K562 (cell line): ENCODE measurements at regions not wholly inside any gene's neighbourhood (a gene's known extent, or its start where the extent isn't known, plus 50 kb on each side); places are given as distances from the start of the nearest gene placed in this dataset.

ENCODE experiments used
- ATAC-seq: fragments of 200-7000 bp; cut with Tn5 transposase; 3 replicates; pipeline ENCODE4 v1.9.1; 2020; ENCODE audit warnings: moderate library complexity
- BruUV-seq: library from RNA; stranded (reverse); fragments of 400-500 nt; replicated peaks from 2 replicates; lab custom pipeline; 2021; lab: Mats Ljungman, UMichigan
- CTCF ChIA-PET: fragments of 300-600 bp; formaldehyde crosslinking; extraction: SDS; loops from one replicate; lab custom pipeline; 2021; ENCODE audit warnings: low intra/inter-chr PET ratio; lab: Yijun Ruan, JAX
- POLR2A ChIA-PET: fragments of 300-600, 350-650 bp; sonication (Branson Sonifier 250); formaldehyde crosslinking; extraction: SDS; loops from one replicate; lab custom pipeline; 2021; ENCODE audit warnings: antibody characterized with exemption, inconsistent platforms; lab: Yijun Ruan, JAX
- DNase-seq, 4 experiments: peaks; one replicate each; pipeline versions ENCODE4 v3.0.0 to v3.0.0-alpha.2; 2011 to 2018; ENCODE audit warnings: low spot score in 3 of 4, mixed read lengths in 3 of 4; ENCODE audit errors: extremely low read depth in 1 of 4
- FAIRE-seq: peaks from 2 replicates; lab custom pipeline; 2011; peaks lifted over from hg19 to GRCh38; lab: Jason Lieb, UNC
- H2AFZ ChIP-seq: 2 replicates; pipeline ENCODE4 v1.6.0; 2011; ENCODE audit warnings: low read depth, low read length, control low read depth, inconsistent platforms
- H3K27ac ChIP-seq: fragments of 200-600 bp; 3 replicates; pipeline ENCODE4 v1.8.0; 2011; ENCODE audit warnings: low read depth, mild to moderate bottlenecking, control low read depth, inconsistent platforms, low read length, moderate library complexity, mixed read lengths; ENCODE audit errors: extremely low read depth
- H3K27me3 ChIP-seq, 2 experiments: fragments of 300-600 bp in 1 of 2; 2 replicates in 1 of 2; 3 replicates in 1 of 2; pipeline versions ENCODE4 v1.6.0 to v1.8.0; 2011; ENCODE audit warnings: inconsistent platforms in 2 of 2, low read length in 2 of 2, mild to moderate bottlenecking in 1 of 2, mixed read lengths in 1 of 2, moderate library complexity in 1 of 2; ENCODE audit not compliant: control insufficient read depth in 2 of 2, insufficient read depth in 2 of 2
- H3K36me3 ChIP-seq: fragments of 300-600 bp; 3 replicates; pipeline ENCODE4 v1.8.0; 2011; ENCODE audit warnings: mild to moderate bottlenecking, low read length, inconsistent platforms; ENCODE audit not compliant: control insufficient read depth, insufficient read depth
- H3K4me1 ChIP-seq, 2 experiments: fragments of 200-600 bp in 1 of 2; replicated peaks in 1 of 2; 2 replicates in 1 of 2; 3 replicates in 1 of 2; pipeline versions ENCODE4 v1.5.1 to v1.8.0; 2011; ENCODE audit warnings: inconsistent platforms in 2 of 2, low read length in 2 of 2, mild to moderate bottlenecking in 1 of 2, mixed read lengths in 1 of 2, moderate library complexity in 1 of 2; ENCODE audit not compliant: control insufficient read depth in 2 of 2, insufficient read depth in 2 of 2
- H3K4me2 ChIP-seq: 2 replicates; pipeline ENCODE4 v1.6.1; 2011; ENCODE audit warnings: low read length, control low read depth, inconsistent platforms, mixed read lengths; ENCODE audit not compliant: insufficient read depth
- H3K4me3 ChIP-seq: fragments of 200-600 bp; sonication (generic), shearing (Covaris generic); 2 replicates; pipeline ENCODE4 v1.5.1; 2016; ENCODE audit warnings: control low read depth, inconsistent platforms
- H3K79me2 ChIP-seq: fragments of 200-600 bp; 3 replicates; pipeline ENCODE4 v1.8.0; 2011; ENCODE audit warnings: low read length, inconsistent platforms; ENCODE audit not compliant: control insufficient read depth, insufficient read depth
- H3K9ac ChIP-seq, 2 experiments: 2 replicates each; pipeline versions ENCODE4 v1.6.0 to v1.6.1; 2011; ENCODE audit warnings: low read depth in 2 of 2, low read length in 2 of 2, control low read depth in 1 of 2, inconsistent platforms in 1 of 2, mild to moderate bottlenecking in 1 of 2, mixed read lengths in 1 of 2; ENCODE audit not compliant: insufficient read depth in 1 of 2
- H3K9me1 ChIP-seq: one replicate; pipeline ENCODE4 v1.6.0; 2011; ENCODE audit warnings: inconsistent platforms, mild to moderate bottlenecking, low read length, moderate library complexity; ENCODE audit not compliant: control insufficient read depth, insufficient read depth
- H3K9me3 ChIP-seq: replicated peaks from 2 replicates; pipeline ENCODE4 v1.5.1; 2011; ENCODE audit warnings: low read depth, low read length, inconsistent platforms; ENCODE audit not compliant: control insufficient read depth, insufficient read depth
- H4K20me1 ChIP-seq: replicated peaks from 2 replicates; pipeline ENCODE4 v1.6.1; 2011; ENCODE audit warnings: low read length, inconsistent platforms, mixed read lengths; ENCODE audit not compliant: control insufficient read depth, insufficient read depth
- DMBX1 ChIP-seq: fragments of 250-450 bp; sonication (Bioruptor Pico); IDR thresholded peaks from 2 replicates; pipeline ENCODE4 v1.8.0; 2022; ENCODE audit warnings: inconsistent platforms, mild to moderate bottlenecking, moderate library complexity, borderline replicate concordance
- FIP1L1 ChIP-seq: fragments of 200-400 bp; formaldehyde crosslinking; IDR thresholded peaks from 2 replicates; pipeline ENCODE4 v1.6.1; 2018; ENCODE audit warnings: mild to moderate bottlenecking, low read depth, low read length; ENCODE audit not compliant: poor library complexity, severe bottlenecking
- FOXK2 ChIP-seq, 2 experiments: fragments of 450-650 bp; IDR thresholded peaks in 1 of 2; conservative IDR thresholded peaks in 1 of 2; 2 replicates each; pipeline ENCODE4 v1.6.1; 2016; ENCODE audit warnings: low read depth in 2 of 2, mild to moderate bottlenecking in 1 of 2
- FUS ChIP-seq: fragments of 200-400 bp; formaldehyde crosslinking; optimal IDR thresholded peaks from 2 replicates; pipeline ENCODE3; 2017; ENCODE audit warnings: low read depth, low read length
- GTF2A2 ChIP-seq: IDR thresholded peaks from 2 replicates; pipeline ENCODE4 v1.6.1; 2016; ENCODE audit warnings: mild to moderate bottlenecking, missing genetic modification characterization, missing compliant biosample characterization
- JUND ChIP-seq, 2 experiments: IDR thresholded peaks; 2 replicates in 1 of 2; 3 replicates in 1 of 2; pipeline ENCODE4 v1.6.1; 2011; ENCODE audit warnings: borderline replicate concordance in 2 of 2, low read depth in 2 of 2, low read length in 2 of 2, improper control_type of control experiment in 1 of 2, missing biosample characterization in 1 of 2, missing genetic modification characterization in 1 of 2, missing genetic modification reagents in 1 of 2
- SPI1 ChIP-seq: IDR thresholded peaks from 2 replicates; pipeline ENCODE4 v1.6.1; 2011; ENCODE audit warnings: low read depth, low read length, control low read depth, borderline replicate concordance
- STAG1 ChIP-seq: sonication (generic); formaldehyde crosslinking; IDR thresholded peaks from 2 replicates; pipeline ENCODE4 v1.5.0; 2020; ENCODE audit warnings: missing genetic modification reagents, borderline replicate concordance
- XRCC5 ChIP-seq: fragments of 200-400 bp; formaldehyde crosslinking; IDR thresholded peaks from 2 replicates; pipeline ENCODE4 v1.6.1; 2017; ENCODE audit warnings: low read depth, mild to moderate bottlenecking, low read length
- ZNF764 ChIP-seq: fragments of 250-450 bp; sonication (Bioruptor Pico); IDR thresholded peaks from 2 replicates; pipeline ENCODE4 v1.4.0; 2020; ENCODE audit warnings: low read depth, mild to moderate bottlenecking, moderate library complexity
- ZNF77 ChIP-seq: fragments of 250-450 bp; sonication (Bioruptor Pico); IDR thresholded peaks from 2 replicates; pipeline ENCODE4 v1.5.0; 2020
- ZNF830 ChIP-seq: fragments of 250-450 bp; sonication (Bioruptor Pico); IDR thresholded peaks from 2 replicates; pipeline ENCODE4 v1.5.0; 2021; ENCODE audit warnings: mild to moderate bottlenecking
- WGBS: fragments of 100-300 bp; shearing (Covaris generic); methylation state at CpG from one replicate; pipeline ENCODE4 v1.1.6; 2016; ENCODE audit warnings: low coverage, mixed read lengths; ENCODE audit not compliant: insufficient coverage; ENCODE audit errors: missing lambda C conversion rate; 5-methylcytosine and 5-hydroxymethylcytosine counted together
- in situ Hi-C: fragments of 300-500 bp; cut with MboI; formaldehyde crosslinking; loops from 4 replicates; pipeline ENCODE4 v1.15.0; 2018; ENCODE audit warnings: inconsistent platforms, mixed read lengths
- intact Hi-C: fragments of 100-400 bp; cut with micrococcal nuclease; formaldehyde crosslinking; loops from 2 replicates; pipeline ENCODE4 v1.14.2; 2022
- TF ChIP-seq, protein P1 (sequence below): sonication (generic); formaldehyde crosslinking; IDR thresholded peaks from 2 replicates; pipeline ENCODE4 v1.8.1; 2023; ENCODE audit warnings: mild to moderate bottlenecking, missing genetic modification reagents
- TF ChIP-seq, protein P2 (sequence below), 2 experiments: fragments of 450-650 bp; conservative IDR thresholded peaks; 2 replicates each; pipeline ENCODE4 v1.6.1; 2017; ENCODE audit warnings: mild to moderate bottlenecking in 2 of 2, moderate library complexity in 2 of 2
- TF ChIP-seq, protein P3 (sequence below), 2 experiments: fragments of 200-800 bp in 1 of 2; sonication (Bioruptor generic) in 1 of 2; sonication (generic) in 1 of 2; formaldehyde crosslinking in 1 of 2; IDR thresholded peaks in 1 of 2; conservative IDR thresholded peaks in 1 of 2; 2 replicates each; pipeline versions ENCODE4 v1.5.0 to v1.6.1; 2016 to 2020; ENCODE audit warnings: missing compliant biosample characterization in 1 of 2, missing genetic modification characterization in 1 of 2, missing genetic modification reagents in 1 of 2

DNA sequence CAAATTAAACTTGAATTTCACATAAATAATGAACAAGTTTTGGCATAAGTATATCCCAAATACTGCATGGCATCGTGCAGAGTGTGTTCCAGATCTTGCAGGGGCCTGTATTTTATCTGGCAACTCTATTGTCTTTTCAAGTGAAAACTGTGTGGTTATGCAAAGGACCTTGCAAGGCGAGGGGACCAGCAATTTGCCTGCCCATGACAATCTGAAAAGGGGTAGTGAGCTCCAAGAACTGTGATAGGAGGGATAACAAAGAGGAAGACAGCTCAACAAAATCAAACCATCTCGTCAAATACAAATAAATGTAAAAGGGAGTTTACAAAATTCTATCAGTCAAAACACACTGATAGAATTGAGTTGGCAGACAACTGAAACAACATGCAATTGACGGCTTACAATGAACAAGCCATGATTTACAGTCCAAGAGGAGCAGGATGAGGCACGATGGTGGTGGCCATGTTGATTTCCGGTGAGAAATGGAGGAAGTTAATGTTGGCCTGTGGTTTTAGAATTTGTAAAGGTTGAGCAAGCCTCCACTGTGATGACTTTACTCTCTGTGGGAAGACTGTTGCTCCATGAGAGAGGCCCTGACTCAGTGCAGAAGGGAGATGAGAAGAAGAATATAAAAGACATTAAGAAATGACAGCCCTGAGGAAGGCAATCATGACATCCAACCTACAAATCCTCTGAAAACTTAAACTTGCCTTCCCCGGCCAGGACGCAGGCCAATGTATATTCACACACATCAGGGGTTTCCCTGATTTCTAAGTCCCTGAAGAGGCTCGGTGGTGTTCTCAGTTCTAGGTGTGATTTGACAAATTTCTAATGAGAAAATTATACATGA, 132.2 kb downstream of the ADSS2 start:
- in situ Hi-C loops: no loop called here
- ChIA-PET CTCF (no interaction called here), POLR2A (interaction anchor here (0.8 kb wide), 1 partner anchor 53 kb away, joined by 4 read pairs; no protein-coding TSS in a partner anchor)
- Histone ChIP-seq H3K4me3 (no peak overlapping the region), H3K36me3 (no peaks in the 10 kb centered on the region), H2AFZ (peak overlapping the region; percentile 80), H3K9me3 (no peaks in the 10 kb centered on the region), H3K9ac (no peak overlapping the region), H3K9me1 (no peaks in the 10 kb centered on the region), H3K27ac (peak overlapping the region; percentile 36; the same call in 1 of the 3 replicates), H4K20me1 (no peaks in the 10 kb centered on the region), H3K27me3 (no peaks in the 10 kb centered on the region), H3K4me2 (no peak overlapping the region), H3K79me2 (no peaks in the 10 kb centered on the region), H3K4me1 (peaks cover 9 to 37% of the 10 kb centered on the region in 2 experiments)
- no peak for ATAC-seq
- no peak for DNase-seq
- FAIRE-seq: no peak
- 53% methylated on average over 9 of the region's 9 CpGs for WGBS
- intact Hi-C loops: loop anchor here (5.0 kb wide), 1 partner anchor 73 kb away; no protein-coding TSS in a partner anchor
- BruUV-seq: no TSS peak
- TF ChIP-seq STAG1 (CRISPR knock-in tag) (no peak), XRCC5 (no peak), ZNF830 (CRISPR knock-in tag) (no peak), GTF2A2 (tag) (peak; percentile 9; the same call in 1 of the 2 replicates), DMBX1 (peak; percentile 73; the same call in 1 of the 2 replicates), JUND (IDR thresholded peaks at IDR 0.05; ENCODE audit: borderline replicate concordance, low read depth, low read length) (no peak), JUND (tag; IDR thresholded peaks at IDR 0.05; ENCODE audit: borderline replicate concordance, low read depth, low read length) (peak; percentile 29; the same call in 1 of the 3 replicates), ZNF764 (CRISPR knock-in tag) (no peak), FOXK2 (conservative IDR thresholded peaks at IDR 0.05 in 1 of 2, IDR thresholded peaks at IDR 0.05 in 1 of 2; ENCODE audit: low read depth in 2 of 2) (0 out of 4 replicates have a peak, but pooled peaks of 1 of the 2 experiments have one; percentile 38), ZNF77 (CRISPR knock-in tag) (no peak), SPI1 (peak; percentile 30; the same call in 1 of the 2 replicates), FUS (no peak), FIP1L1 (no peak)
- TF ChIP-seq, protein P1, sequence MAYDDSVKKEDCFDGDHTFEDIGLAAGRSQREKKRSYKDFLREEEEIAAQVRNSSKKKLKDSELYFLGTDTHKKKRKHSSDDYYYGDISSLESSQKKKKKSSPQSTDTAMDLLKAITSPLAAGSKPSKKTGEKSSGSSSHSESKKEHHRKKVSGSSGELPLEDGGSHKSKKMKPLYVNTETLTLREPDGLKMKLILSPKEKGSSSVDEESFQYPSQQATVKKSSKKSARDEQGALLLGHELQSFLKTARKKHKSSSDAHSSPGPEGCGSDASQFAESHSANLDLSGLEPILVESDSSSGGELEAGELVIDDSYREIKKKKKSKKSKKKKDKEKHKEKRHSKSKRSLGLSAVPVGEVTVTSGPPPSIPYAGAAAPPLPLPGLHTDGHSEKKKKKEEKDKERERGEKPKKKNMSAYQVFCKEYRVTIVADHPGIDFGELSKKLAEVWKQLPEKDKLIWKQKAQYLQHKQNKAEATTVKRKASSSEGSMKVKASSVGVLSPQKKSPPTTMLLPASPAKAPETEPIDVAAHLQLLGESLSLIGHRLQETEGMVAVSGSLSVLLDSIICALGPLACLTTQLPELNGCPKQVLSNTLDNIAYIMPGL: no peak
- TF ChIP-seq, protein P2, sequence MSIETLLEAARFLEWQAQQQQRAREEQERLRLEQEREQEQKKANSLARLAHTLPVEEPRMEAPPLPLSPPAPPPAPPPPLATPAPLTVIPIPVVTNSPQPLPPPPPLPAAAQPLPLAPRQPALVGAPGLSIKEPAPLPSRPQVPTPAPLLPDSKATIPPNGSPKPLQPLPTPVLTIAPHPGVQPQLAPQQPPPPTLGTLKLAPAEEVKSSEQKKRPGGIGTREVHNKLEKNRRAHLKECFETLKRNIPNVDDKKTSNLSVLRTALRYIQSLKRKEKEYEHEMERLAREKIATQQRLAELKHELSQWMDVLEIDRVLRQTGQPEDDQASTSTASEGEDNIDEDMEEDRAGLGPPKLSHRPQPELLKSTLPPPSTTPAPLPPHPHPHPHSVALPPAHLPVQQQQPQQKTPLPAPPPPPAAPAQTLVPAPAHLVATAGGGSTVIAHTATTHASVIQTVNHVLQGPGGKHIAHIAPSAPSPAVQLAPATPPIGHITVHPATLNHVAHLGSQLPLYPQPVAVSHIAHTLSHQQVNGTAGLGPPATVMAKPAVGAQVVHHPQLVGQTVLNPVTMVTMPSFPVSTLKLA (conservative IDR thresholded peaks at IDR 0.05): no peak
- TF ChIP-seq, protein P3, sequence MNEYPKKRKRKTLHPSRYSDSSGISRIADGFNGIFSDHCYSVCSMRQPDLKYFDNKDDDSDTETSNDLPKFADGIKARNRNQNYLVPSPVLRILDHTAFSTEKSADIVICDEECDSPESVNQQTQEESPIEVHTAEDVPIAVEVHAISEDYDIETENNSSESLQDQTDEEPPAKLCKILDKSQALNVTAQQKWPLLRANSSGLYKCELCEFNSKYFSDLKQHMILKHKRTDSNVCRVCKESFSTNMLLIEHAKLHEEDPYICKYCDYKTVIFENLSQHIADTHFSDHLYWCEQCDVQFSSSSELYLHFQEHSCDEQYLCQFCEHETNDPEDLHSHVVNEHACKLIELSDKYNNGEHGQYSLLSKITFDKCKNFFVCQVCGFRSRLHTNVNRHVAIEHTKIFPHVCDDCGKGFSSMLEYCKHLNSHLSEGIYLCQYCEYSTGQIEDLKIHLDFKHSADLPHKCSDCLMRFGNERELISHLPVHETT (CRISPR knock-in tag; conservative IDR thresholded peaks at IDR 0.05 in 1 of 2, IDR thresholded peaks at IDR 0.05 in 1 of 2): peak in 1 of 2 experiments; percentile 56; a peak in 1 of 4 replicates
